Omental fat pad (tissue), 3 donors: ENCODE measurements at regions not wholly inside any gene's neighbourhood (a gene's known extent, or its start where the extent isn't known, plus 50 kb on each side); places are given as distances from the start of the nearest gene placed in this dataset.

Source experiments
- ATAC-seq: fragments of 150-250 bp; one replicate; pipeline ENCODE4 v1.9.1; 2016; ENCODE audit warnings: mild to moderate bottlenecking, moderate library complexity; ENCODE audit not compliant: low FRiP score
- DNase-seq: peaks from one replicate; pipeline ENCODE4 v3.0.0-alpha.2; 2019; ENCODE audit warnings: low spot score
- CTCF ChIP-seq, 3 donors: fragments of 450-650 bp; IDR thresholded peaks; one replicate each; pipeline ENCODE4 v1.5.1; 2016 to 2017; ENCODE audit warnings: antibody characterized with exemption in 3 of 3, mild to moderate bottlenecking in 3 of 3, moderate library complexity in 2 of 3

- no peak for TF ChIP-seq CTCF (IDR thresholded peaks at IDR 0.05)
- no peak for ATAC-seq
- no peak for DNase-seq
Measured at GRCh38 chr1:238648751-238649150, 737.6 kb upstream of the CHRM3 start.

GRCh38 chr1:238648296-238648695 is 738.1 kb upstream of the CHRM3 start:
- no peak for TF ChIP-seq CTCF (IDR thresholded peaks at IDR 0.05)
- DNase-seq, result no peak
- ATAC-seq, result no peak

GRCh38 chr1:238647877-238648276 is 738.5 kb upstream of the CHRM3 start:
- DNase-seq (no peak), ATAC-seq (peak; percentile 80)
- TF ChIP-seq CTCF (IDR thresholded peaks at IDR 0.05), result no peak

GRCh38 chr1:238642231-238642630 is 744.1 kb upstream of the CHRM3 start:
- ATAC-seq (no peak), DNase-seq (no peak)
- TF ChIP-seq CTCF (IDR thresholded peaks at IDR 0.05), result no peak

GRCh38 chr1:238639861-238640260 is 746.5 kb upstream of the CHRM3 start:
- TF ChIP-seq CTCF (IDR thresholded peaks at IDR 0.05), result no peak
- ATAC-seq (no peak), DNase-seq (no peak)

- DNase-seq (no peak), ATAC-seq (no peak)
- no peak for TF ChIP-seq CTCF (IDR thresholded peaks at IDR 0.05)
Measured at GRCh38 chr1:238628110-238628509, 737.4 kb upstream of the ZP4 start.

- ATAC-seq, result no peak
- TF ChIP-seq CTCF (IDR thresholded peaks at IDR 0.05), result no peak
- DNase-seq, result no peak
Measured at GRCh38 chr1:238624776-238625175, 734.1 kb upstream of the ZP4 start.
